ENCODE measurements at regions not wholly inside any gene's neighbourhood (a gene's known extent, or its start where the extent isn't known, plus 50 kb on each side); places are given as distances from the start of the nearest gene placed in this dataset.

DNA sequence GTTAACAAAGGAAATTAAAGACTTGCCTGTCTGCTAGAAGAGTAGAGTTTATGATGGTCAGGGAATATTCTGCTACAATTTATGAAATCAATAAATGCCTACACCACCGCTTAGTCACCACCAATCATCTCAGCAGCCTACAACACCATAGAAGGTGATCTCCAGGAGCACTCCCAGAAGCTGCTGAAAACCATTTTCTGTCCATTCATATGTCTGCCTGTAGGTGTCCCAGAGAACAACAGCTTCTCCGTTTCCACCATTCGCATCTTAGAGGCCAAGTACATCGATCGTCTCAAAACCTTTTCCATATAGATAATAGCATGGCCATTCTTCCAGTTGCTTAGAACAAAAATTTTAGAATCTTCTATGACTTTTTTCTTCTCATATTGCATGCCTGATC, 303.4 kb downstream of the KCNC2 start:
- TF ChIP-seq, protein P1, sequence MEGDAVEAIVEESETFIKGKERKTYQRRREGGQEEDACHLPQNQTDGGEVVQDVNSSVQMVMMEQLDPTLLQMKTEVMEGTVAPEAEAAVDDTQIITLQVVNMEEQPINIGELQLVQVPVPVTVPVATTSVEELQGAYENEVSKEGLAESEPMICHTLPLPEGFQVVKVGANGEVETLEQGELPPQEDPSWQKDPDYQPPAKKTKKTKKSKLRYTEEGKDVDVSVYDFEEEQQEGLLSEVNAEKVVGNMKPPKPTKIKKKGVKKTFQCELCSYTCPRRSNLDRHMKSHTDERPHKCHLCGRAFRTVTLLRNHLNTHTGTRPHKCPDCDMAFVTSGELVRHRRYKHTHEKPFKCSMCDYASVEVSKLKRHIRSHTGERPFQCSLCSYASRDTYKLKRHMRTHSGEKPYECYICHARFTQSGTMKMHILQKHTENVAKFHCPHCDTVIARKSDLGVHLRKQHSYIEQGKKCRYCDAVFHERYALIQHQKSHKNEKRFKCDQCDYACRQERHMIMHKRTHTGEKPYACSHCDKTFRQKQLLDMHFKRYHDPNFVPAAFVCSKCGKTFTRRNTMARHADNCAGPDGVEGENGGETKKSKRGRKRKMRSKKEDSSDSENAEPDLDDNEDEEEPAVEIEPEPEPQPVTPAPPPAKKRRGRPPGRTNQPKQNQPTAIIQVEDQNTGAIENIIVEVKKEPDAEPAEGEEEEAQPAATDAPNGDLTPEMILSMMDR (IDR thresholded peaks at IDR 0.05) = no peak
- TF ChIP-seq POLR2A (IDR thresholded peaks at IDR 0.05) = no peak

Data from thyroid gland (tissue), 4 donors.